Left colon (tissue), 2 donors: ENCODE measurements at regions not wholly inside any gene's neighbourhood (a gene's known extent, or its start where the extent isn't known, plus 50 kb on each side); places are given as distances from the start of the nearest gene placed in this dataset.

Experiments used
- ATAC-seq: fragments of 200-7000 bp; cut with Tn5 transposase; one replicate; pipeline ENCODE4 v1.9.1; 2020; ENCODE audit warnings: mild to moderate bottlenecking, moderate library complexity
- DNase-seq, 2 donors: peaks; one replicate each; pipeline ENCODE4 v3.0.0-alpha.2; 2020
- intact Hi-C, 2 donors: fragments of 100-400 bp; cut with DNase I in 1 of 2; cut with micrococcal nuclease in 1 of 2; formaldehyde crosslinking; loops; one replicate each; pipeline versions ENCODE4 v1.11.2 to v1.14.0; 2022; cut with DNase I, micrococcal nuclease
- donor health status: DM: no; HTN: no; CAD: no.
- donor health status: DM: yes; HTN: yes; CAD: no.

- DNase-seq (no peak), ATAC-seq (no peak)
- intact Hi-C loops: no loop called here
Observed at GRCh38 chr3:5800965-5801364, 613.5 kb downstream of the EDEM1 start.

DNA sequence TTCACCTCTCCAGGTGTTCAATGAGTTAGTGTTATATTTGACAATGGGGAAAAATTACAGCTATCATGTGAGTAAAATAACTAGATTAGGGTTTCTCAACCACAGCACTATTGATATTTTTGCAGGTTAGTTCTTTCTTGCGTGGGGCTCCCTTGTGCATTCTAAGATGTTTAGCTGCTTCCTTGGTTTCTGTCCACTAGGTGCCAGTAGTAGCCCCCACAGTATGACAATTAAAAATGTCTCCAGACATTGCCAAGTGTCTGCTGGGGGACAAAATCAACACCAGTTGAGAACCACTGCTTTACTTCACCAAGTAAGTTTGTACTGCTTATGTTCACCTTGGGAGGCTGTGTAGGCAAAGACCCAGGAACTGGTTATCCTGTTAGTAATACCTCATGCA, 618.7 kb downstream of the EDEM1 start:
- intact Hi-C loops: no loop called here
- DNase-seq: no peak
- ATAC-seq: no peak

GRCh38 chr3:5809586-5810246, 622.2 kb downstream of the EDEM1 start:
- ATAC-seq (no peak), DNase-seq (no peak)
- intact Hi-C loops: no loop called here

DNA sequence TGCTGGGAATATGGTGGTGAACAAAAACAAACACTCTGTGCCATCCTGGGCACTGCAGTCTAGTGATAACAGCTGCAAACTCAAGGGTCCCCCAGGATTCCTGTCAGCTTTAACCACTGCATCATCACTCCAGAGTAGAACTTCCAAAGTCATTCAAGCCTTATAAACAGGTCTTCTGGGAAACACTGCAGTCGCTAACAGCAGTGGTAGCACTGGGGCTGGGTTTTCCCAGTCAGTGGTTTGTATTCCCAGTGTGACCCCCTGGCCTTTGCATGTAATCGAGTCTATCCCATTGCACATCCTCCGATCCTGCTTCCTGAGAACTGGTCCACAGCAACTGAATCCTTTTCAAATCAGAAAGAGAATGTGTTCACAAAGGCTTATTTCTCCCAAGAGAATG, 623.5 kb downstream of the EDEM1 start:
- intact Hi-C loops: no loop called here
- no peak for ATAC-seq
- no peak for DNase-seq

DNA sequence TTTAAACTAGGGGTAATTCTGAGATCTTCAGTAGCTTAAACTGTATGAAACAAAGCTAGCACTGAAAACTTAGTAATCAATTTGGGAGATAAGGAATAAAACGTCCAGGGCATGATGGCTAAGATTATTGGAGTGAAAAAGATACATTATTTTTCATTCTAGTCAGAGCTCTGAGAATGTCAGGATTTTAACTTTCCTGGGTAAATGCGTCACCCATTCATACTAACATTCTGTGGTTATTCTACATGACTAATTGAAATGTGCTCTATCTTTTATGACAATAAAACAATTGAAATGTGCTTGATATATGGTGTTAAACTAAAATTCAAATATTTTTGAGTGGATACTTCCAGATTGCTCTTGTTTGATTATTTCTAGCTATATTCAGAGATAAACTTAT, 626.0 kb downstream of the EDEM1 start:
- intact Hi-C loops: no loop called here
- ATAC-seq: no peak
- DNase-seq: no peak

GRCh38 chr3:5822843-5823242, 635.3 kb downstream of the EDEM1 start:
- intact Hi-C loops: no loop called here
- ATAC-seq: no peak
- no peak for DNase-seq

GRCh38 chr3:5826467-5826866, 639.0 kb downstream of the EDEM1 start:
- ATAC-seq: no peak
- intact Hi-C loops: no loop called here
- DNase-seq: no peak

GRCh38 chr3:5828251-5828650, 640.7 kb downstream of the EDEM1 start:
- intact Hi-C loops: no loop called here
- ATAC-seq (no peak), DNase-seq (no peak)

- ATAC-seq: no peak
- no peak for DNase-seq
- intact Hi-C loops: no loop called here
Observed at GRCh38 chr3:5840056-5840455, 652.5 kb downstream of the EDEM1 start.

DNA sequence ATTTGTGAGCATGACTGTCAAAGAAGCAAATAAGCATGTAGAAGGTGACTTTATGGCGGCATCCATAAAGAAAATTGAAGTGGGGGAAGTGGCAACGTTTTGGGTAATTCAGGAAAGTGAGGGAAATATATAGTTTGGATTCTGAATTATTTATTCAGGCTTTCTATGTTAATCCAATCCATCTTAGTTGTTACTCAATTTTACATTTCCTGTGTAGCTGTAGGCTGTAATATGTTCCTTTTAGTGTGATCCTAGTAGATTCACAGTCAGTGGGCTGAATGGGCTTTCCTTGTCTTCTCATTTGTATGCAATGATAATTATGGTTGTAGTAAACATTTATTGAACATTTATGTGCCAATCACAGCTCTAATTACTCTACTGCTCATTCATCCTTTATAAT, 654.1 kb downstream of the EDEM1 start:
- intact Hi-C loops: no loop called here
- no peak for DNase-seq
- ATAC-seq: no peak

GRCh38 chr3:5846261-5846660, 658.8 kb downstream of the EDEM1 start:
- no peak for ATAC-seq
- intact Hi-C loops: no loop called here

DNA sequence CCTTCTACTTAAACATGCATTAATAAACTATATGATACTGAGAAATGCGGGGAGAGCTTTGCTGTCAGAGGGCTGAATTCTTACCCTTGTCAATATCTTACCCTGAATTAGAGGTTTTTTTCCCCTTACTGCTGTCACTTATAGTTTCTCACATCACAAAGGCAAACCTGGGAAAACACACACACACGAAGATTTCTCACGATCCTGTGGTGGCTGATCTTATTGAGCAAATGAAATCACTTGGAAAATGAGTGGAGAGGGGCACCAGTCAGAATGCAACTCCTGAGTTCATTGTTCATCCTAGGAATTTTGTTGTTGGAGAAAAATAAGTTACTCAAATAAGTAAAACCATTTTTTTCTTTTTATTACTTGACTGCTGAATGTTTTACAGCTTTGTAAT, 673.6 kb downstream of the EDEM1 start:
- intact Hi-C loops: no loop called here
- no peak for ATAC-seq

More at GRCh38 chr3:5846261-5846660, 658.8 kb downstream of the EDEM1 start:
- DNase-seq: no peak

GRCh38 chr3:5874931-5875341, 687.4 kb downstream of the EDEM1 start:
- DNase-seq (no peak), ATAC-seq (no peak)
- intact Hi-C loops: no loop called here

More for the DNA sequence above, 673.6 kb downstream of the EDEM1 start:
- DNase-seq: no peak

DNA sequence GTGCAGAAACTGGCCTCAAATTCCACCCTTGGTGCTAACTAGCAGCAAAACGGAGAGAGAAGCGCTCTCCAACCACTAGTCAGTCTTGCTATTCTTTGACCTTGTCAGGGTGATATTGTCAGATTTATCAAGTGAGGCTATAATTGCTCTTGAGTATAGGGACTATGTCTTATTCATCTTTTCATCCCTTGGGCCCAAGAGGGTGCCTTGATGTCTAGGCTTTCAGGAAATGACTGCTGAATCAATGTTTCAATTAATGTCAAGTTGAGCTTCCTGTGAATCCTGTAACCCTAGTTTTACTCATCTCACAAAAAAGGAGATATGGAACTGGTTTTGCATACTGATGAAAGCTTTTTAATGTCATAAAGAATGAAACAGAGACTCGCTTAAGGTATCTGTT, 701.3 kb downstream of the EDEM1 start:
- DNase-seq (no peak), ATAC-seq (no peak)
- intact Hi-C loops: no loop called here

- intact Hi-C loops: no loop called here
- DNase-seq (no peak), ATAC-seq (no peak)
Observed at GRCh38 chr3:5889374-5889773, 701.9 kb downstream of the EDEM1 start.

- intact Hi-C loops: no loop called here
- ATAC-seq: no peak
- no peak for DNase-seq
Observed at GRCh38 chr3:5891711-5892110, 704.2 kb downstream of the EDEM1 start.

DNA sequence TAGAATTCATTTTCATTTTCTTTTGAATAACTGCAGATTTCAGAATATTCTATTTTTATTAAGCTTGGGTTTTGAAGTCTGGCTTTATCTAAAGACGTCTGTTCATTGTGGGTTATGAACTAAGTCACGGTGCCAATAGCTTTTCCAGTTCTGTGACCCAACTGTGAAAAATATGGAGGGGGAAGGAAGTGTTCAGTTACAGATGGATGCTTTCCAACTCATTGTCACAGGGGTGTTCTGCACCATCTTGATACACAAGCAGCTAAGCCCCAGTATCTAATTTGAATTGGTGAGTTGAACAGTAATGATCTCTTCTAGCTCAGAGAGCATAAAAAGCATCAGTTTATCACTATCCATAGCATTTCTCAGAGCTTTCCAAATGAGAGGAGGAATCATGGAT, 710.6 kb downstream of the EDEM1 start:
- ATAC-seq: no peak
- no peak for DNase-seq
- intact Hi-C loops: no loop called here

DNA sequence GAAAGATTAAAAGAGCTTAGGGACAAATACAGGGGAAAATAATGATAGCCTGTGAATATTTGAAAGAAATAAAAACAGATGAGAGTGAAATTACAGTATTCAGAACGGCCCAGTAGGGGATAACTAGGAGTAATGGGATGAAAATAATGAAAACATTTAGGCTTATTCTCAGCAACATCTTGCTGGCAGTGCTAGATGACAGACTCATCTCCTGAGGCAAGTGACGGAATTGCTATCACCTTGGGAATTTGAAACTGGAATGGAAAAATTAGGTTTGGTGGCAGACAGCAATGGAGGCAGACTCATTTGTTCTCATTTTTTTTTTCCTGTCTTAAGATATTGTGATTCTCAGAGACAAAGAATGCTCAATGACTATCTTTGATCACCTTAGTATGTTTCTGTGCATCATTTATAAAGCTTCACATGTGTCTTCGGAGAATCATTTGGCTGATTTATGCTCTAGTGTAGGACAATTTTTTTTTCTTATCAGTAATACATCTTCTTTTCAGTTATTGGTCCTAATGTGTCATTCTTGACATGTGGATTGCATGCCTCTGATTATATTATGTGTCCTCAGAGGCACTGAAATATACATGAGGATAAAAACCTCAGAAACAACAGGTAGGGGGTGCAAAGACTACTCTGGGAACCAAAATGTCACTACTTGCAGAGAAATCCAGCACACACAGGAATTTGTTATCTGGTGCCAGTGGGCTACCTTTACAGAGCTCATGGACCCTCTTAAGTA, 711.7 kb downstream of the EDEM1 start:
- no peak for ATAC-seq
- no peak for DNase-seq
- intact Hi-C loops: no loop called here

- intact Hi-C loops: no loop called here
- DNase-seq (no peak), ATAC-seq (no peak)
Observed at GRCh38 chr3:5917932-5918331, 730.4 kb downstream of the EDEM1 start.

- DNase-seq (no peak), ATAC-seq (no peak)
Observed at GRCh38 chr3:5918626-5919025, 731.1 kb downstream of the EDEM1 start.

DNA sequence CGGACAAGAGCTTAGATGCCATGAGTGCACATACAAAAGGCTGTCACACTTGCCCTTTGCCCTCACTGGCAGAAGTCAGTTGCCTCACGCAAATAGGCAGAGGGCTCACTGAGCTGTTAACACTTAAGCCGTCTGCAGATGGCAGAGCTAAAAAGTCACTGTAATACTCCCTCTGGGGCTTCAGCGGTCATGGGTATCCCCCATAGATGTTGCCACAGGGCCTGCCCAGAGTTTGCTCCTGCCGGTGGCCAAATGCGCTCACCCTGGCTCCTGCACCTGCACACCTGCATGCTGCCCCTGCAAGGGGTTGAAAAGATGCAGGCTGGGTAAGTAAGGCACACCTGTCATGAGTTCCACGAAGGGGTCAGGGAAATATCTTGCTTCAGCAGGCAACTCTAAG, 741.5 kb downstream of the EDEM1 start:
- no peak for DNase-seq
- no peak for ATAC-seq
- intact Hi-C loops: no loop called here

More at GRCh38 chr3:5918626-5919025, 731.1 kb downstream of the EDEM1 start:
- intact Hi-C loops: no loop called here
